Psoas muscle (tissue), 7 donors: ENCODE measurements at regions not wholly inside any gene's neighbourhood (a gene's known extent, or its start where the extent isn't known, plus 50 kb on each side); places are given as distances from the start of the nearest gene placed in this dataset.

Experiments used
- ATAC-seq, 4 donors: fragments of 200-7000 bp; cut with Tn5 transposase; one replicate each; pipeline ENCODE4 v1.9.1; 2020; ENCODE audit warnings: moderate library complexity in 3 of 4, mild to moderate bottlenecking in 2 of 4
- DNase-seq, 2 donors: peaks; one replicate each; pipeline ENCODE4 v3.0.0-alpha.2; 2020
- H3K27ac ChIP-seq: fragments of 200-600 bp; one replicate; pipeline ENCODE4 v1.8.0; 2022
- H3K27me3 ChIP-seq, 3 donors: fragments of 200-600 bp in 1 of 3; one replicate each; pipeline versions ENCODE4 v1.6.1 to v1.8.0; 2013 to 2022; ENCODE audit warnings: low read length in 2 of 3, mild to moderate bottlenecking in 2 of 3, moderate library complexity in 1 of 3; ENCODE audit not compliant: insufficient read depth in 3 of 3
- H3K36me3 ChIP-seq, 2 donors: fragments of 200-600 bp in 1 of 2; one replicate each; pipeline versions ENCODE4 v1.6.1 to v1.8.0; 2013 to 2022; ENCODE audit warnings: low read depth in 1 of 2, mild to moderate bottlenecking in 1 of 2, moderate library complexity in 1 of 2; ENCODE audit not compliant: insufficient read depth in 1 of 2
- H3K4me1 ChIP-seq: fragments of 200-600 bp; one replicate; pipeline ENCODE4 v1.8.0; 2022
- H3K4me3 ChIP-seq: fragments of 200-600 bp; one replicate; pipeline ENCODE4 v1.8.0; 2022; ENCODE audit warnings: mild to moderate bottlenecking
- H3K9me3 ChIP-seq: fragments of 200-600 bp; one replicate; pipeline ENCODE4 v1.8.0; 2022
- WGBS, 3 donors: extraction: QIAGEN DNeasy Blood & Tissue Kit; methylation state at CpG; one replicate each; pipeline versions ENCODE4 v1.1.6 to v1.1.7; 2013; 5-methylcytosine and 5-hydroxymethylcytosine counted together
- intact Hi-C, 2 donors: fragments of 100-400 bp; cut with DNase I; formaldehyde crosslinking; loops; one replicate each; pipeline versions ENCODE4 v1.11.0 to v1.14.2; 2022
- TF ChIP-seq, protein P1 (sequence below): fragments of 200-600 bp; IDR thresholded peaks from one replicate; pipeline ENCODE4 v1.8.0; 2022; ENCODE audit warnings: antibody characterized with exemption
- donor health status: healthy with polysubstance abuse.
- donor health status: DM: no; HTN: no; CAD: no; lungs with moderate emphysema.
- donor health status: Bipolar disorder and iron deficiency.
- donor health status: healthy.
- donor health status: DM: yes; HTN: yes; CAD: no.
- donor health status: DM: no; HTN: no; CAD: no.
- donor health status: DM: yes; HTN: yes; CAD: no.

DNA sequence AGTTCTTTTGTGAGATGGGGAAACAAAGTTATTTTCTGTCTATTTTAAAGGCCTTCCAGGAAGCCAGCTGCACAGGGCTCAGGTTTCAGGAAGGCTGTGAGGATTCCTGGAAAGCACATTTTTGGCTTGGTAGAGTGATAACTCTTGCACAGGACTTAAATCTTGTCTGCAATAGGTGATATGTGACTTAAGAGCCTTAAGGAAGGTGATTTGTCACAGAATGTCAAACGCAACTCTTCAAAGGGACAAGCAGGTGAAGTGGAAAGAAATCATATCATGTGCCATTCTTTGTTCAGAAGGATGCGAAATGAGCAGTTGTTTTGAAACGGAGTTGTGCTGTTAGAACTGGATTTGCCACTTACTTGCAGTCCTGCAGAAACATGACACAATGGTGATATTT is 459.3 kb downstream of the MAT2B start:
- no peaks in the 10 kb centered on the region for H3K27me3 ChIP-seq
- H3K36me3 ChIP-seq, result no peaks in the 10 kb centered on the region
- H3K4me1 ChIP-seq, result no peaks in the 10 kb centered on the region
- no peak overlapping the region for H3K27ac ChIP-seq
- 24 to 31% (median 25%) methylated on average over 3 of the region's 3 CpGs for WGBS, 3 donors
- DNase-seq (no peak), ATAC-seq (no peak)
- intact Hi-C loops, result no loop called here
- TF ChIP-seq, protein P1, sequence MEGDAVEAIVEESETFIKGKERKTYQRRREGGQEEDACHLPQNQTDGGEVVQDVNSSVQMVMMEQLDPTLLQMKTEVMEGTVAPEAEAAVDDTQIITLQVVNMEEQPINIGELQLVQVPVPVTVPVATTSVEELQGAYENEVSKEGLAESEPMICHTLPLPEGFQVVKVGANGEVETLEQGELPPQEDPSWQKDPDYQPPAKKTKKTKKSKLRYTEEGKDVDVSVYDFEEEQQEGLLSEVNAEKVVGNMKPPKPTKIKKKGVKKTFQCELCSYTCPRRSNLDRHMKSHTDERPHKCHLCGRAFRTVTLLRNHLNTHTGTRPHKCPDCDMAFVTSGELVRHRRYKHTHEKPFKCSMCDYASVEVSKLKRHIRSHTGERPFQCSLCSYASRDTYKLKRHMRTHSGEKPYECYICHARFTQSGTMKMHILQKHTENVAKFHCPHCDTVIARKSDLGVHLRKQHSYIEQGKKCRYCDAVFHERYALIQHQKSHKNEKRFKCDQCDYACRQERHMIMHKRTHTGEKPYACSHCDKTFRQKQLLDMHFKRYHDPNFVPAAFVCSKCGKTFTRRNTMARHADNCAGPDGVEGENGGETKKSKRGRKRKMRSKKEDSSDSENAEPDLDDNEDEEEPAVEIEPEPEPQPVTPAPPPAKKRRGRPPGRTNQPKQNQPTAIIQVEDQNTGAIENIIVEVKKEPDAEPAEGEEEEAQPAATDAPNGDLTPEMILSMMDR, result no peak
- H3K4me3 ChIP-seq, result no peak overlapping the region
- no peaks in the 10 kb centered on the region for H3K9me3 ChIP-seq

DNA sequence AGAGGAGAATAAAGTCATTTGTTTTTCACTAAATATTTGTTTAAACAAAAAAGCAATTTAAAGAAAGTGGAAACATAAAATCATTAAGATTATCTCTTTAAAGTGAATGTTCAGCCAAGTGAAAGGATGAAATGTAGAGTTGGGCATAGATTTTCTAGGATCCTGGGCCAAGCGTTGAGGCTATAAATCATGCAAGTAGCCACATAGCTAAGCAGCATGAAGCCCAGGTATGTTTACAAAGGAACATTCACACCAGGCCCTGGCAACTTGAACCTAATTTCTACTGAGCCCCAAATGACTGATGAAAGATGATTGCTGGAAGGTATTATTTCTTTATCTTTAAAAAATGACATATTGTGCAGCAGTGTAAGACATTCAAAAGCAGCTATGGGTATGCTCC is 461.8 kb downstream of the MAT2B start:
- intact Hi-C loops, result no loop called here
- 48 to 60% (median 48%) methylated on average over 1 of the region's 1 CpG for WGBS, 3 donors
- TF ChIP-seq, protein P1, result no peak
- Histone ChIP-seq H3K36me3 (no peaks in the 10 kb centered on the region), H3K4me3 (no peak overlapping the region), H3K9me3 (no peaks in the 10 kb centered on the region), H3K27me3 (no peaks in the 10 kb centered on the region), H3K27ac (no peak overlapping the region), H3K4me1 (no peaks in the 10 kb centered on the region)
- ATAC-seq, result no peak
- DNase-seq, result no peak

DNA sequence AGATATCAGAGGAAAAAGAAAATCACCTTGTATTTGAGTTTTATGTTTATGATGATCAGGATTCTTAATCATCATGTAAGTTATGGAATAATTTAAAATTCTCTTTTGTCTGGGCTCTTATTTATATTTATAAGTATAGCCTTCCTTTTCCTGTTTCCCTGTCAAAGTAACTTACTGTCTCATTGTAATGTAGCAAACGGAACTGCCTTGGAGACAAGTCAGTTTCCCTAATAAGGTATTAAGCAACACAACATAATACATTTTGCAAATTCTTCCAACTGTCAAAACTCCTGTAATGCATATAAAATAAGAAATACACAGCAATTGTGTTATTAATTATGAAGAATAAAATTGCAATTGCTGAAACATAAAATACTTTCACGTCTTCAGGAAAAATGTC is 463.2 kb downstream of the MAT2B start:
- no peaks in the 10 kb centered on the region for H3K27me3 ChIP-seq
- H3K9me3 ChIP-seq, result no peaks in the 10 kb centered on the region
- H3K36me3 ChIP-seq, result no peaks in the 10 kb centered on the region
- TF ChIP-seq, protein P1, result no peak
- H3K4me1 ChIP-seq, result no peaks in the 10 kb centered on the region
- WGBS, 3 donors, result 43 to 63% (median 61%) methylated on average over 2 of the region's 2 CpGs
- no peak overlapping the region for H3K27ac ChIP-seq
- ATAC-seq (no peak), DNase-seq (no peak)
- intact Hi-C loops, result no loop called here
- H3K4me3 ChIP-seq, result no peak overlapping the region

DNA sequence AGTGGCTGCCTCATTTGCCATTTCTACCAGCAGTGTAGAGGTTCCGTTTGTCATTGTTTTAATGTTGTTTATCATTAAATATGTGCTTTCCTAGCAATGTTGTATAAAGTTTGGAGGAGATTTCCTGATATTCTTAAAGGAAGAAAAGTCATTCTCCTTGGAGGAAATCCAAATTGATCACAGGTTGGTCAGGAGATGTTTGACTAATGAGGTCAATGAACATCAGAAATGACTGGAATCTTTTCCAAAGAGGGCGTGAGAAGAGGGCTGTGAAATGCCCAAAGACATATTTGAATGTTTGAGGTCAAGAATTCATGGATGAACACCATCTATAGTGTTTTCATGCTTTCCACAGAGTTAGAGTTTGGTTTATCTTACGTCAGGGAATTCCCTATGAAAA is 471.3 kb downstream of the MAT2B start:
- Histone ChIP-seq H3K27me3 (peaks cover 0 to 3% (median 0%) of the 10 kb centered on the region in 3 donors), H3K9me3 (no peaks in the 10 kb centered on the region), H3K4me1 (no peaks in the 10 kb centered on the region), H3K36me3 (no peaks in the 10 kb centered on the region), H3K27ac (no peak overlapping the region), H3K4me3 (no peak overlapping the region)
- TF ChIP-seq, protein P1, result no peak
- DNase-seq, result no peak
- ATAC-seq, result no peak
- 70 to 78% (median 73%) methylated on average over 3 of the region's 3 CpGs for WGBS, 3 donors
- intact Hi-C loops, result no loop called here

DNA sequence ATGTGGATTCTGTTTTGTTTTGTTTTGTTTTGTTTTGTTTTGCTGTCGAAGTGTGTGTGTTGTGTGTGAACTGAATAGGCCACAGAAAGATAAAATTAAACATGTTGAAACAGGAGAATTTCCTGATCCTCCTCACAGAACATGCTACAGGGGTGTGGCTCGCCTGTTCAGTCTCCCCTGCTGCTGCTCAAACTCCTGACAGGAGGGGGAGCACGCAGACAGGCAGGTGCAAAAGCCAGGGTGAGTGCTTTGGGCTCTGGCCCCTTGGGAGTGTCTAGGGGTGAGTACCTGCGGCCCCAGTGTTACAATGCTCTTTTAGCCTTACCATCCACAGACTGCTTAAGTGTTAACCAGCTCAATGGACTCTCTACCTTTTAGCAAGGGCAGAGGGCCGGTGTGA is 473.5 kb downstream of the MAT2B start:
- TF ChIP-seq, protein P1, result no peak
- intact Hi-C loops, result no loop called here

More for the DNA sequence above, 473.5 kb downstream of the MAT2B start:
- no peak for ATAC-seq
- Histone ChIP-seq H3K36me3 (no peaks in the 10 kb centered on the region), H3K9me3 (no peaks in the 10 kb centered on the region), H3K4me3 (no peak overlapping the region), H3K4me1 (no peaks in the 10 kb centered on the region), H3K27ac (no peak overlapping the region), H3K27me3 (peaks cover 0 to 3% (median 0%) of the 10 kb centered on the region in 3 donors)
- WGBS, 3 donors, result 49 to 54% (median 49%) methylated on average over 5 of the region's 5 CpGs
- no peak for DNase-seq
